WTC11 (cell line): ENCODE measurements at regions not wholly inside any gene's neighbourhood (a gene's known extent, or its start where the extent isn't known, plus 50 kb on each side); places are given as distances from the start of the nearest gene placed in this dataset.

Experiments
- ATAC-seq: fragments of 200-7000 bp; cut with Tn5 transposase; 2 replicates; pipeline ENCODE4 v1.10.0; 2021; ENCODE audit warnings: mild to moderate bottlenecking, moderate library complexity
- CTCF ChIA-PET: fragments of 300-600 bp; sonication (Branson Sonifier 250); formaldehyde crosslinking; loops from one replicate; lab custom pipeline; 2021; ENCODE audit warnings: antibody characterized with exemption; lab: Charles Lee
- POLR2A ChIA-PET: fragments of 350-600 bp; sonication (Branson Sonifier 250); formaldehyde crosslinking; loops from one replicate; lab custom pipeline; 2021; ENCODE audit warnings: antibody characterized with exemption; lab: Charles Lee
- DNase-seq: peaks from one replicate; pipeline ENCODE4 v3.0.0; 2021; ENCODE audit warnings: low spot score
- H3K27ac Mint-ChIP-seq: 2 replicates; pipeline ENCODE4 v1.8.0; 2021; ENCODE audit warnings: mixed read lengths
- H3K27me3 Mint-ChIP-seq: 2 replicates; pipeline ENCODE4 v1.8.0; 2021; ENCODE audit warnings: low read depth, mild to moderate bottlenecking, moderate library complexity, mixed read lengths
- H3K36me3 Mint-ChIP-seq: 2 replicates; pipeline ENCODE4 v1.8.0; 2021; ENCODE audit warnings: mixed read lengths
- H3K4me1 Mint-ChIP-seq: 2 replicates; pipeline ENCODE4 v1.8.0; 2022; ENCODE audit warnings: mixed read lengths
- H3K4me3 Mint-ChIP-seq: 2 replicates; pipeline ENCODE4 v1.8.0; 2021; ENCODE audit warnings: mild to moderate bottlenecking, moderate library complexity, mixed read lengths
- H3K9me3 Mint-ChIP-seq: 2 replicates; pipeline ENCODE4 v1.8.0; 2021; ENCODE audit warnings: mixed read lengths
- ATF1 ChIP-seq: sonication (generic); formaldehyde crosslinking; IDR thresholded peaks from 2 replicates; pipeline ENCODE4 v1.8.1; 2023; ENCODE audit warnings: mild to moderate bottlenecking, moderate library complexity, missing genetic modification reagents
- CREB1 ChIP-seq: sonication (generic); formaldehyde crosslinking; IDR thresholded peaks from 2 replicates; pipeline ENCODE4 v1.8.0; 2023; ENCODE audit warnings: mild to moderate bottlenecking, missing genetic modification reagents
- EMX1 ChIP-seq: fragments of 250-450 bp; sonication (Bioruptor Pico); IDR thresholded peaks from 2 replicates; pipeline ENCODE4 v1.8.0; 2021; ENCODE audit warnings: mild to moderate bottlenecking
- GTF2I ChIP-seq: fragments of 250-450 bp; sonication (Bioruptor Pico); conservative IDR thresholded peaks from 2 replicates; pipeline ENCODE4 v1.4.0; 2021; ENCODE audit warnings: mild to moderate bottlenecking
- IRF2 ChIP-seq: sonication (generic); formaldehyde crosslinking; IDR thresholded peaks from 2 replicates; pipeline ENCODE4 v1.8.0; 2022; ENCODE audit warnings: low read depth, missing genetic modification reagents, borderline replicate concordance
- MYBL2 ChIP-seq: sonication (generic); formaldehyde crosslinking; IDR thresholded peaks from 2 replicates; pipeline ENCODE4 v1.8.1; 2023; ENCODE audit warnings: mild to moderate bottlenecking, moderate library complexity, missing genetic modification reagents
- RELA ChIP-seq: sonication (generic); formaldehyde crosslinking; IDR thresholded peaks from 2 replicates; pipeline ENCODE4 v1.8.1; 2022; ENCODE audit warnings: missing genetic modification reagents, mild to moderate bottlenecking, borderline replicate concordance
- SOX15 ChIP-seq: fragments of 250-450 bp; sonication (Bioruptor Pico); IDR thresholded peaks from 2 replicates; pipeline ENCODE4 v1.9.0; 2021; ENCODE audit warnings: mild to moderate bottlenecking
- TP53 ChIP-seq: sonication (generic); formaldehyde crosslinking; IDR thresholded peaks from 2 replicates; pipeline ENCODE4 v1.8.1; 2023; ENCODE audit warnings: mild to moderate bottlenecking, missing genetic modification reagents
- ZNF671 ChIP-seq: fragments of 250-450 bp; sonication (Bioruptor Pico); IDR thresholded peaks from 2 replicates; pipeline ENCODE4 v1.8.0; 2021; ENCODE audit warnings: mild to moderate bottlenecking
- TF ChIP-seq, protein P1 (sequence below): fragments of 250-450 bp; sonication (Bioruptor Pico); IDR thresholded peaks from 2 replicates; pipeline ENCODE4 v1.9.0; 2021; ENCODE audit warnings: mild to moderate bottlenecking
- TF ChIP-seq, protein P2 (sequence below): sonication (generic); formaldehyde crosslinking; IDR thresholded peaks from 2 replicates; pipeline ENCODE4 v1.8.1; 2023; ENCODE audit warnings: mild to moderate bottlenecking, moderate library complexity, missing genetic modification reagents
- TF ChIP-seq, protein P3 (sequence below): sonication (generic); formaldehyde crosslinking; IDR thresholded peaks from 2 replicates; pipeline ENCODE4 v1.8.1; 2022; ENCODE audit warnings: missing genetic modification reagents, borderline replicate concordance
- TF ChIP-seq, protein P4 (sequence below): fragments of 250-450 bp; sonication (Bioruptor Pico); conservative IDR thresholded peaks from 2 replicates; pipeline ENCODE4 v1.9.0; 2021; ENCODE audit warnings: mild to moderate bottlenecking
- TF ChIP-seq, protein P5 (sequence below): sonication (generic); formaldehyde crosslinking; IDR thresholded peaks from 2 replicates; pipeline ENCODE4 v1.8.0; 2022; ENCODE audit warnings: mild to moderate bottlenecking, missing genetic modification reagents
- TF ChIP-seq, protein P6 (sequence below): sonication (generic); formaldehyde crosslinking; IDR thresholded peaks from 2 replicates; pipeline ENCODE4 v1.8.1; 2023; ENCODE audit warnings: mild to moderate bottlenecking, missing genetic modification reagents, moderate library complexity
- TF ChIP-seq, protein P7 (sequence below): sonication (generic); formaldehyde crosslinking; IDR thresholded peaks from 2 replicates; pipeline ENCODE4 v1.8.1; 2023; ENCODE audit warnings: mild to moderate bottlenecking, missing genetic modification reagents
- TF ChIP-seq, protein P8 (sequence below): sonication (generic); formaldehyde crosslinking; conservative IDR thresholded peaks from 2 replicates; pipeline ENCODE4 v1.8.1; 2023; ENCODE audit warnings: mild to moderate bottlenecking, low read depth, missing genetic modification reagents, moderate library complexity

DNA sequence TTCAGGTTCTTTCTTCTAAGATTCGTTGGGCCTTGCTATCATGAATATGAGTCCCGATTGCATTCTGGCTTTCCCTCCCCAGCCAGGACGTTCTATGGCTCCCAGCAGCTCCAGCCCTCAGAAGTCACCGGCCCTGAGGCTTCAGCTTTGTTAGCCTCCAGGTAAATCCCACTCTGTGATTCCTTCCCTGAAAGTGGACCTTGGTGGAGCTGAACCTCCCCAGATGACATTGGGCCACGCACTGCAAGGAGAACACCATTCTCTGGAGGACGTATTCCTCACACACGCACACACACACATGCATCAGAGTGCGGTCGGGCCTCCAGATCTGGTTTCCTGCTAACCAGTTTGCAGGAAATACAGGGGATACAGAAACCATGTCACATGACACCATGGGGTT, 487.3 kb upstream of the CDH4 start (continued):
- TF ChIP-seq, protein P1, sequence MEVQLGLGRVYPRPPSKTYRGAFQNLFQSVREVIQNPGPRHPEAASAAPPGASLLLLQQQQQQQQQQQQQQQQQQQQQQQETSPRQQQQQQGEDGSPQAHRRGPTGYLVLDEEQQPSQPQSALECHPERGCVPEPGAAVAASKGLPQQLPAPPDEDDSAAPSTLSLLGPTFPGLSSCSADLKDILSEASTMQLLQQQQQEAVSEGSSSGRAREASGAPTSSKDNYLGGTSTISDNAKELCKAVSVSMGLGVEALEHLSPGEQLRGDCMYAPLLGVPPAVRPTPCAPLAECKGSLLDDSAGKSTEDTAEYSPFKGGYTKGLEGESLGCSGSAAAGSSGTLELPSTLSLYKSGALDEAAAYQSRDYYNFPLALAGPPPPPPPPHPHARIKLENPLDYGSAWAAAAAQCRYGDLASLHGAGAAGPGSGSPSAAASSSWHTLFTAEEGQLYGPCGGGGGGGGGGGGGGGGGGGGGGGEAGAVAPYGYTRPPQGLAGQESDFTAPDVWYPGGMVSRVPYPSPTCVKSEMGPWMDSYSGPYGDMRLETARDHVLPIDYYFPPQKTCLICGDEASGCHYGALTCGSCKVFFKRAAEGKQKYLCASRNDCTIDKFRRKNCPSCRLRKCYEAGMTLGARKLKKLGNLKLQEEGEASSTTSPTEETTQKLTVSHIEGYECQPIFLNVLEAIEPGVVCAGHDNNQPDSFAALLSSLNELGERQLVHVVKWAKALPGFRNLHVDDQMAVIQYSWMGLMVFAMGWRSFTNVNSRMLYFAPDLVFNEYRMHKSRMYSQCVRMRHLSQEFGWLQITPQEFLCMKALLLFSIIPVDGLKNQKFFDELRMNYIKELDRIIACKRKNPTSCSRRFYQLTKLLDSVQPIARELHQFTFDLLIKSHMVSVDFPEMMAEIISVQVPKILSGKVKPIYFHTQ = no peak
- TF ChIP-seq, protein P2, sequence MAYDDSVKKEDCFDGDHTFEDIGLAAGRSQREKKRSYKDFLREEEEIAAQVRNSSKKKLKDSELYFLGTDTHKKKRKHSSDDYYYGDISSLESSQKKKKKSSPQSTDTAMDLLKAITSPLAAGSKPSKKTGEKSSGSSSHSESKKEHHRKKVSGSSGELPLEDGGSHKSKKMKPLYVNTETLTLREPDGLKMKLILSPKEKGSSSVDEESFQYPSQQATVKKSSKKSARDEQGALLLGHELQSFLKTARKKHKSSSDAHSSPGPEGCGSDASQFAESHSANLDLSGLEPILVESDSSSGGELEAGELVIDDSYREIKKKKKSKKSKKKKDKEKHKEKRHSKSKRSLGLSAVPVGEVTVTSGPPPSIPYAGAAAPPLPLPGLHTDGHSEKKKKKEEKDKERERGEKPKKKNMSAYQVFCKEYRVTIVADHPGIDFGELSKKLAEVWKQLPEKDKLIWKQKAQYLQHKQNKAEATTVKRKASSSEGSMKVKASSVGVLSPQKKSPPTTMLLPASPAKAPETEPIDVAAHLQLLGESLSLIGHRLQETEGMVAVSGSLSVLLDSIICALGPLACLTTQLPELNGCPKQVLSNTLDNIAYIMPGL (CRISPR knock-in tag) = no peak
- TF ChIP-seq, protein P3, sequence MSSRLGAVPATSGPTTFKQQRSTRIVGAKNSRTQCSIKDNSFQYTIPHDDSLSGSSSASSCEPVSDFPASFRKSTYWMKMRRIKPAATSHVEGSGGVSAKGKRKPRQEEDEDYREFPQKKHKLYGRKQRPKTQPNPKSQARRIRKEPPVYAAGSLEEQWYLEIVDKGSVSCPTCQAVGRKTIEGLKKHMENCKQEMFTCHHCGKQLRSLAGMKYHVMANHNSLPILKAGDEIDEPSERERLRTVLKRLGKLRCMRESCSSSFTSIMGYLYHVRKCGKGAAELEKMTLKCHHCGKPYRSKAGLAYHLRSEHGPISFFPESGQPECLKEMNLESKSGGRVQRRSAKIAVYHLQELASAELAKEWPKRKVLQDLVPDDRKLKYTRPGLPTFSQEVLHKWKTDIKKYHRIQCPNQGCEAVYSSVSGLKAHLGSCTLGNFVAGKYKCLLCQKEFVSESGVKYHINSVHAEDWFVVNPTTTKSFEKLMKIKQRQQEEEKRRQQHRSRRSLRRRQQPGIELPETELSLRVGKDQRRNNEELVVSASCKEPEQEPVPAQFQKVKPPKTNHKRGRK (CRISPR knock-in tag) = no peak
- TF ChIP-seq, protein P4, sequence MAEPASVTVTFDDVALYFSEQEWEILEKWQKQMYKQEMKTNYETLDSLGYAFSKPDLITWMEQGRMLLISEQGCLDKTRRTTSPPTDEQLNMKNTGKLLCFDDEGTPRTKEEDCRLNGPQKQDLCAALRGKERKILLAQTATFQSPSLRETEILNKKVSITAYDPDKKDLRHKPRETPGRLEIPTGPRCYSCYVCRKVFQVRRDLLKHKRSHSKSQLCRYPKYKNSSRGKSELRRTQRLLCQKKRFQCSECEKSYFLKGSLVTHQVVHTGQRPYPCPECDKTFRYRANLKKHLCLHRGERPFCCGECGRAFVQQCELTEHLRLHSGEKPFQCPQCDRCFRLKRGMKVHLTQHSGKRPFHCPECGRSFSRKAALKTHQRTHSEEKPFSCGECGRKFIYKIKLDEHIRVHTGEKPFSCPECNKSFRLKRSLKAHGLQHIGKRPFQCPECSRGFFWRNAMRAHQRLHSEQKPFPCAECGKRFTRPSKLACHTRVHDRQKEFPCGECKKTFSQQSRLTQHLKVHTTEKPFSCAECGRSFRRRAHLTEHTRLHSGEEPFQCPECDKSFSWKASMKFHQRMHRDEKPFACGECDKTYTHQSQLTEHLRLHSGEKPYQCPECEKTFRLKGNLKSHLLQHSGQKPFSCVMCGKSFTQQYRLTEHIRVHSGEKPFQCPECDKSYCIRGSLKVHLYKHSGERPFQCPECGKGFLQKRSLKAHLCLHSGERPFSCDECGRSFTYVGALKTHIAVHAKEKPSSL (CRISPR knock-in tag) = no peak
- TF ChIP-seq, protein P5, sequence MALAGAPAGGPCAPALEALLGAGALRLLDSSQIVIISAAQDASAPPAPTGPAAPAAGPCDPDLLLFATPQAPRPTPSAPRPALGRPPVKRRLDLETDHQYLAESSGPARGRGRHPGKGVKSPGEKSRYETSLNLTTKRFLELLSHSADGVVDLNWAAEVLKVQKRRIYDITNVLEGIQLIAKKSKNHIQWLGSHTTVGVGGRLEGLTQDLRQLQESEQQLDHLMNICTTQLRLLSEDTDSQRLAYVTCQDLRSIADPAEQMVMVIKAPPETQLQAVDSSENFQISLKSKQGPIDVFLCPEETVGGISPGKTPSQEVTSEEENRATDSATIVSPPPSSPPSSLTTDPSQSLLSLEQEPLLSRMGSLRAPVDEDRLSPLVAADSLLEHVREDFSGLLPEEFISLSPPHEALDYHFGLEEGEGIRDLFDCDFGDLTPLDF = no peak
- TF ChIP-seq MYBL2 (CRISPR knock-in tag) = no peak
- TF ChIP-seq, protein P6, sequence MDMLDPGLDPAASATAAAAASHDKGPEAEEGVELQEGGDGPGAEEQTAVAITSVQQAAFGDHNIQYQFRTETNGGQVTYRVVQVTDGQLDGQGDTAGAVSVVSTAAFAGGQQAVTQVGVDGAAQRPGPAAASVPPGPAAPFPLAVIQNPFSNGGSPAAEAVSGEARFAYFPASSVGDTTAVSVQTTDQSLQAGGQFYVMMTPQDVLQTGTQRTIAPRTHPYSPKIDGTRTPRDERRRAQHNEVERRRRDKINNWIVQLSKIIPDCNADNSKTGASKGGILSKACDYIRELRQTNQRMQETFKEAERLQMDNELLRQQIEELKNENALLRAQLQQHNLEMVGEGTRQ = no peak
- no peak for TF ChIP-seq GTF2I (CRISPR knock-in tag)

DNA sequence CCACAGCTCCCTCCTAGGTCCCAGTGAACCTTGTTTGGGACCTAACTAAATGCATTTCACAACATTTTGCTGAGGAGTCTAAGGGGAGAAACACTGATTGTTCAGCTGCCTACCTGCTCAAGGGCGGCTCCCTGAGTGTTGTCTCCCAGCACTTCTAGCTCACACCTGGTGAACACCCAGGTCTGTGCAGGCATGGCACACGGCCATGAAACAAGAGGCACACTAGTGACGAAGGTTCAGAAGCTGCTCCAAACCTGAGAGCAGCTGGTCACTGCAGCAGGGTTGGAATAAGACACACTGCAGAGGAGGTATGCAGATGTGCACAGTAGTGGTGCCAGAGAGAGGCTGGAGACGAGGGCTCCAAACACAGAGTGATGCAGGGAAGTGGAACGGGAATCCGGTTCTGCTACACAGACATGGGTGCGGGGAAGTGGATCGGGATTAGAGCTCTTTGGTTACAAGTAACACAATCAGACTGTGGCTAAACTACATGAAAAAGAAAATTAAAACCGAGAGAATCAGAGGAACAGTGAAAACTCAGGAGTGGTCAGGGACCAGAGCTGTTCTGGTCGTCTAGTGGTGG, 486.1 kb upstream of the CDH4 start:
- Mint-ChIP-seq H3K4me1 (no peaks in the 10 kb centered on the region), H3K4me3 (no peak overlapping the region), H3K36me3 (peaks cover 9% of the 10 kb centered on the region), H3K9me3 (peaks cover 14% of the 10 kb centered on the region), H3K27me3 (peaks cover 49% of the 10 kb centered on the region), H3K27ac (no peak overlapping the region)
- ATAC-seq (no peak), DNase-seq (no peak)
- ChIA-PET CTCF (no interaction called here), POLR2A (no interaction called here)
- TF ChIP-seq IRF2 = no peak
- no peak for TF ChIP-seq ZNF671
- TF ChIP-seq CREB1 = no peak
- TF ChIP-seq EMX1 (CRISPR knock-in tag) = no peak
- no peak for TF ChIP-seq RELA (CRISPR knock-in tag)
- TF ChIP-seq, protein P7, sequence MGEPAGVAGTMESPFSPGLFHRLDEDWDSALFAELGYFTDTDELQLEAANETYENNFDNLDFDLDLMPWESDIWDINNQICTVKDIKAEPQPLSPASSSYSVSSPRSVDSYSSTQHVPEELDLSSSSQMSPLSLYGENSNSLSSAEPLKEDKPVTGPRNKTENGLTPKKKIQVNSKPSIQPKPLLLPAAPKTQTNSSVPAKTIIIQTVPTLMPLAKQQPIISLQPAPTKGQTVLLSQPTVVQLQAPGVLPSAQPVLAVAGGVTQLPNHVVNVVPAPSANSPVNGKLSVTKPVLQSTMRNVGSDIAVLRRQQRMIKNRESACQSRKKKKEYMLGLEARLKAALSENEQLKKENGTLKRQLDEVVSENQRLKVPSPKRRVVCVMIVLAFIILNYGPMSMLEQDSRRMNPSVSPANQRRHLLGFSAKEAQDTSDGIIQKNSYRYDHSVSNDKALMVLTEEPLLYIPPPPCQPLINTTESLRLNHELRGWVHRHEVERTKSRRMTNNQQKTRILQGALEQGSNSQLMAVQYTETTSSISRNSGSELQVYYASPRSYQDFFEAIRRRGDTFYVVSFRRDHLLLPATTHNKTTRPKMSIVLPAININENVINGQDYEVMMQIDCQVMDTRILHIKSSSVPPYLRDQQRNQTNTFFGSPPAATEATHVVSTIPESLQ = no peak
- TF ChIP-seq SOX15 (CRISPR knock-in tag) = no peak
- TF ChIP-seq, protein P8, sequence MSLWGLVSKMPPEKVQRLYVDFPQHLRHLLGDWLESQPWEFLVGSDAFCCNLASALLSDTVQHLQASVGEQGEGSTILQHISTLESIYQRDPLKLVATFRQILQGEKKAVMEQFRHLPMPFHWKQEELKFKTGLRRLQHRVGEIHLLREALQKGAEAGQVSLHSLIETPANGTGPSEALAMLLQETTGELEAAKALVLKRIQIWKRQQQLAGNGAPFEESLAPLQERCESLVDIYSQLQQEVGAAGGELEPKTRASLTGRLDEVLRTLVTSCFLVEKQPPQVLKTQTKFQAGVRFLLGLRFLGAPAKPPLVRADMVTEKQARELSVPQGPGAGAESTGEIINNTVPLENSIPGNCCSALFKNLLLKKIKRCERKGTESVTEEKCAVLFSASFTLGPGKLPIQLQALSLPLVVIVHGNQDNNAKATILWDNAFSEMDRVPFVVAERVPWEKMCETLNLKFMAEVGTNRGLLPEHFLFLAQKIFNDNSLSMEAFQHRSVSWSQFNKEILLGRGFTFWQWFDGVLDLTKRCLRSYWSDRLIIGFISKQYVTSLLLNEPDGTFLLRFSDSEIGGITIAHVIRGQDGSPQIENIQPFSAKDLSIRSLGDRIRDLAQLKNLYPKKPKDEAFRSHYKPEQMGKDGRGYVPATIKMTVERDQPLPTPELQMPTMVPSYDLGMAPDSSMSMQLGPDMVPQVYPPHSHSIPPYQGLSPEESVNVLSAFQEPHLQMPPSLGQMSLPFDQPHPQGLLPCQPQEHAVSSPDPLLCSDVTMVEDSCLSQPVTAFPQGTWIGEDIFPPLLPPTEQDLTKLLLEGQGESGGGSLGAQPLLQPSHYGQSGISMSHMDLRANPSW (CRISPR knock-in tag) = no peak
- TF ChIP-seq ATF1 (CRISPR knock-in tag) = no peak
- TF ChIP-seq TP53 (CRISPR knock-in tag) = no peak
